GM23338 (cell line): ENCODE measurements at regions not wholly inside any gene's neighbourhood (a gene's known extent, or its start where the extent isn't known, plus 50 kb on each side); places are given as distances from the start of the nearest gene placed in this dataset.

Experiments used
- ATAC-seq: fragments of 200-7000 bp; cut with Tn5 transposase; 3 replicates; pipeline ENCODE4 v1.9.1; 2020
- DNase-seq: peaks from one replicate; pipeline ENCODE4 v3.0.0-alpha.2; 2015; ENCODE audit warnings: low spot score
- H2AFZ ChIP-seq: fragments of 200-600 bp; sonication (generic); 2 replicates; pipeline ENCODE4 v1.8.0; 2016; ENCODE audit warnings: antibody characterized with exemption, mild to moderate bottlenecking, moderate library complexity
- H3F3A ChIP-seq: fragments of 200-600 bp; sonication (generic); replicated peaks from 2 replicates; pipeline ENCODE4 v1.8.0; 2017; ENCODE audit warnings: antibody characterized with exemption, mixed run types, low read depth
- H3K27ac ChIP-seq: fragments of 200-600 bp; sonication (generic); 2 replicates; pipeline ENCODE4 v1.6.1; 2016; ENCODE audit warnings: low read depth
- H3K27me3 ChIP-seq: fragments of 200-600 bp; sonication (generic); 2 replicates; pipeline ENCODE4 v1.8.0; 2016; ENCODE audit warnings: mild to moderate bottlenecking, mixed run types, moderate library complexity; ENCODE audit not compliant: insufficient read depth
- H3K36me3 ChIP-seq: fragments of 200-600 bp; sonication (generic); 2 replicates; pipeline ENCODE4 v1.8.0; 2016; ENCODE audit warnings: mild to moderate bottlenecking; ENCODE audit not compliant: insufficient read depth
- H3K4me1 ChIP-seq: fragments of 200-600 bp; sonication (generic); 2 replicates; pipeline ENCODE4 v1.8.0; 2016; ENCODE audit warnings: mild to moderate bottlenecking, moderate library complexity; ENCODE audit not compliant: insufficient read depth
- H3K4me2 ChIP-seq: fragments of 200-600 bp; sonication (generic); 2 replicates; pipeline ENCODE4 v1.7.1; 2017; ENCODE audit warnings: mixed run types
- H3K4me3 ChIP-seq: fragments of 200-600 bp; sonication (generic); 2 replicates; pipeline ENCODE4 v1.6.1; 2016; ENCODE audit warnings: mixed run types
- H3K79me2 ChIP-seq: fragments of 200-600 bp; sonication (generic); replicated peaks from 2 replicates; pipeline ENCODE4 v1.8.0; 2017; ENCODE audit warnings: mild to moderate bottlenecking; ENCODE audit not compliant: insufficient read depth
- H3K9me2 ChIP-seq: fragments of 200-600 bp; sonication (generic); 2 replicates; pipeline ENCODE4 v1.8.0; 2017; ENCODE audit not compliant: insufficient read depth
- H4K20me1 ChIP-seq: fragments of 200-600 bp; sonication (generic); replicated peaks from 2 replicates; pipeline ENCODE4 v1.8.0; 2017; ENCODE audit warnings: mild to moderate bottlenecking; ENCODE audit not compliant: insufficient read depth
- H3K27ac Mint-ChIP-seq: 2 replicates; pipeline ENCODE4 v1.8.0; 2020; ENCODE audit warnings: inconsistent platforms, mild to moderate bottlenecking, moderate library complexity, mixed read lengths
- H3K27me3 Mint-ChIP-seq: 3 replicates; pipeline ENCODE4 v1.8.0; 2022; ENCODE audit warnings: low read depth, mild to moderate bottlenecking, moderate library complexity, mixed read lengths, inconsistent platforms; ENCODE audit not compliant: insufficient read depth, poor library complexity
- H3K36me3 Mint-ChIP-seq: 3 replicates; pipeline ENCODE4 v1.8.0; 2021; ENCODE audit warnings: low read depth, mild to moderate bottlenecking, inconsistent platforms, moderate library complexity, mixed read lengths
- H3K4me1 Mint-ChIP-seq: 3 replicates; pipeline ENCODE4 v1.8.0; 2020; ENCODE audit warnings: mild to moderate bottlenecking, inconsistent platforms, mixed read lengths
- H3K4me3 Mint-ChIP-seq: 3 replicates; pipeline ENCODE4 v1.8.0; 2021; ENCODE audit warnings: moderate library complexity, mild to moderate bottlenecking, inconsistent platforms, mixed read lengths
- H3K9me3 Mint-ChIP-seq: 3 replicates; pipeline ENCODE4 v1.8.0; 2020; ENCODE audit warnings: moderate library complexity, mild to moderate bottlenecking, inconsistent platforms, mixed read lengths
- CREB1 ChIP-seq: fragments of 250-450 bp; sonication (Bioruptor Pico); IDR thresholded peaks from 2 replicates; pipeline ENCODE4 v1.5.0; 2020; ENCODE audit warnings: low read depth, mild to moderate bottlenecking, moderate library complexity
- EZH2 ChIP-seq: fragments of 200-600 bp; sonication (generic); IDR thresholded peaks from one replicate; pipeline ENCODE4 v1.8.0; 2017; ENCODE audit warnings: antibody characterized with exemption, mild to moderate bottlenecking, low read depth; ENCODE audit not compliant: unreplicated experiment
- EZH2phosphoT487 ChIP-seq: fragments of 200-600 bp; sonication (generic); IDR thresholded peaks from one replicate; pipeline ENCODE4 v1.8.1; 2018; ENCODE audit warnings: antibody characterized with exemption; ENCODE audit not compliant: unreplicated experiment
- JUNB ChIP-seq: IDR thresholded peaks from one replicate; pipeline ENCODE4 v1.6.1; 2016; ENCODE audit warnings: antibody characterized with exemption; ENCODE audit not compliant: unreplicated experiment
- NANOG ChIP-seq: IDR thresholded peaks from 2 replicates; pipeline ENCODE4 v1.6.1; 2016; ENCODE audit warnings: antibody characterized with exemption, borderline replicate concordance
- POLR2AphosphoS5 ChIP-seq: IDR thresholded peaks from 2 replicates; pipeline ENCODE4 v1.6.1; 2016; ENCODE audit warnings: antibody characterized with exemption, low read depth
- STAT1 ChIP-seq: IDR thresholded peaks from one replicate; pipeline ENCODE4 v1.6.1; 2016; ENCODE audit warnings: antibody characterized with exemption; ENCODE audit not compliant: unreplicated experiment
- ZNF114 ChIP-seq: fragments of 250-450 bp; sonication (Bioruptor Pico); IDR thresholded peaks from 2 replicates; pipeline ENCODE4 v1.5.0; 2020; ENCODE audit warnings: mild to moderate bottlenecking, moderate library complexity
- ZNF331 ChIP-seq: fragments of 250-450 bp; sonication (Bioruptor Pico); IDR thresholded peaks from 2 replicates; pipeline ENCODE4 v1.5.0; 2020; ENCODE audit warnings: low read depth, mild to moderate bottlenecking, moderate library complexity
- TF ChIP-seq, protein P1 (sequence below), 2 experiments: fragments of 200-600 bp in 1 of 2; sonication (generic) in 1 of 2; conservative IDR thresholded peaks; 2 replicates each; pipeline versions ENCODE4 v1.5.1 to v1.6.1; 2016 to 2017; ENCODE audit warnings: antibody characterized with exemption in 2 of 2, low read depth in 2 of 2, mild to moderate bottlenecking in 2 of 2, moderate library complexity in 1 of 2
- TF ChIP-seq, protein P2 (sequence below): IDR thresholded peaks from 2 replicates; pipeline ENCODE4 v1.6.1; 2016; ENCODE audit warnings: antibody characterized with exemption
- TF ChIP-seq, protein P3 (sequence below): IDR thresholded peaks from one replicate; pipeline ENCODE4 v1.6.1; 2018; ENCODE audit warnings: antibody characterized with exemption; ENCODE audit not compliant: unreplicated experiment

DNA sequence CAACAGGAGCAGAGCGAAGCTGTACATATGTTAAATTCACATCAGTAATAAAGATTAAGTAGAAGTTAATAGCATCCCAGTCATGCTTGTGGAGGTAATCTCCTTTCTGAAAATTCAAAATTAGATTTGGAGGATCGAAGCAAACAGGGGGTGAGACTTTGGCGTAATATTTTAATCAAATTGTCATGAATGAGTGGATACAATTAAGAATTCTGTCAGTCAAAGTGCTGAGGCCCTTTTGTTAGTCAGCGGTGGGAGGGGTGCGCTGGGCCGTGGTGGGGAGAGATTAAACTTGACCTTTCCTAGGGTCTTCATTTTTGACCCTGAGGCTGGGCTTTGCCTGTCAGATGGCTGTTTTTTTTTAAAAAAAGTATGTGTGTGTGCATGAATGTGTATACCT is 226.7 kb downstream of the VRK1 start (continued):
- TF ChIP-seq, protein P1, sequence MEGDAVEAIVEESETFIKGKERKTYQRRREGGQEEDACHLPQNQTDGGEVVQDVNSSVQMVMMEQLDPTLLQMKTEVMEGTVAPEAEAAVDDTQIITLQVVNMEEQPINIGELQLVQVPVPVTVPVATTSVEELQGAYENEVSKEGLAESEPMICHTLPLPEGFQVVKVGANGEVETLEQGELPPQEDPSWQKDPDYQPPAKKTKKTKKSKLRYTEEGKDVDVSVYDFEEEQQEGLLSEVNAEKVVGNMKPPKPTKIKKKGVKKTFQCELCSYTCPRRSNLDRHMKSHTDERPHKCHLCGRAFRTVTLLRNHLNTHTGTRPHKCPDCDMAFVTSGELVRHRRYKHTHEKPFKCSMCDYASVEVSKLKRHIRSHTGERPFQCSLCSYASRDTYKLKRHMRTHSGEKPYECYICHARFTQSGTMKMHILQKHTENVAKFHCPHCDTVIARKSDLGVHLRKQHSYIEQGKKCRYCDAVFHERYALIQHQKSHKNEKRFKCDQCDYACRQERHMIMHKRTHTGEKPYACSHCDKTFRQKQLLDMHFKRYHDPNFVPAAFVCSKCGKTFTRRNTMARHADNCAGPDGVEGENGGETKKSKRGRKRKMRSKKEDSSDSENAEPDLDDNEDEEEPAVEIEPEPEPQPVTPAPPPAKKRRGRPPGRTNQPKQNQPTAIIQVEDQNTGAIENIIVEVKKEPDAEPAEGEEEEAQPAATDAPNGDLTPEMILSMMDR (conservative IDR thresholded peaks at IDR 0.05; ENCODE audit: low read depth in 2 of 2): no peak
- TF ChIP-seq POLR2AphosphoS5 (no peak), ZNF114 (CRISPR knock-in tag) (no peak), NANOG (no peak)

DNA sequence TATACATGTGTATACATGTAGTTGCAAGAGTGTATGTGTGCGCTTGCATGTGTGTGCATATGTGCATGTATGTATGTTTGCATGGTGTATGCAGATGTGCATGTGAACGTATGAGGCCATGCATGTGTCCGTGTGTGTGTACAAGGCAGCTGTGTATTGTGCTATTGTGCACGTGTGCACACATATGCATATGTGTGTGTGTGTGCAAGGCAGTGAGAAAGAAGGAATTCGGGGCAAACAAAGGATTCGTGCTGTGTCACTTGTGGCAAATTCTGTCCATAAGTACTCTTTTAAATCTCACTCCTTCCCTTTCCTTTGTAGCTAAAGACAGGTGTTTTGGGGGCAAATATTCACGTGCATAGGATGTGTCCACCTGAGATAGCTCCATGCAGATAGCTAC is 227.1 kb downstream of the VRK1 start:
- H3K27ac ChIP-seq: no peak overlapping the region
- no peak for DNase-seq
- H3K4me3 ChIP-seq: no peak overlapping the region
- no peaks in the 10 kb centered on the region for H3K36me3 Mint-ChIP-seq
- peak overlapping the region; percentile 75 for H3K4me2 ChIP-seq
- no peak overlapping the region for H3K4me3 Mint-ChIP-seq
- no peak for ATAC-seq
- peaks cover 65% of the 10 kb centered on the region for H3K4me1 Mint-ChIP-seq
- peaks cover 12% of the 10 kb centered on the region for H3K27me3 Mint-ChIP-seq
- H3K27ac Mint-ChIP-seq: peak overlapping the region; percentile 18; the same call in 1 of the 2 replicates
- H4K20me1 ChIP-seq: no peaks in the 10 kb centered on the region
- H3F3A ChIP-seq: no peaks in the 10 kb centered on the region
- no peaks in the 10 kb centered on the region for H3K9me3 Mint-ChIP-seq
- no peaks in the 10 kb centered on the region for H3K79me2 ChIP-seq
- no peak overlapping the region for H2AFZ ChIP-seq
- H3K9me2 ChIP-seq: peaks cover 4% of the 10 kb centered on the region; the same call in 1 of the 2 replicates
- peaks cover 58% of the 10 kb centered on the region for H3K4me1 ChIP-seq
- no peaks in the 10 kb centered on the region for H3K27me3 ChIP-seq
- TF ChIP-seq, protein P2, sequence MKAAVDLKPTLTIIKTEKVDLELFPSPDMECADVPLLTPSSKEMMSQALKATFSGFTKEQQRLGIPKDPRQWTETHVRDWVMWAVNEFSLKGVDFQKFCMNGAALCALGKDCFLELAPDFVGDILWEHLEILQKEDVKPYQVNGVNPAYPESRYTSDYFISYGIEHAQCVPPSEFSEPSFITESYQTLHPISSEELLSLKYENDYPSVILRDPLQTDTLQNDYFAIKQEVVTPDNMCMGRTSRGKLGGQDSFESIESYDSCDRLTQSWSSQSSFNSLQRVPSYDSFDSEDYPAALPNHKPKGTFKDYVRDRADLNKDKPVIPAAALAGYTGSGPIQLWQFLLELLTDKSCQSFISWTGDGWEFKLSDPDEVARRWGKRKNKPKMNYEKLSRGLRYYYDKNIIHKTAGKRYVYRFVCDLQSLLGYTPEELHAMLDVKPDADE: no peak
- TF ChIP-seq NANOG: no peak
- no peak for TF ChIP-seq CREB1
- no peak for TF ChIP-seq EZH2phosphoT487
- no peak for TF ChIP-seq ZNF331 (CRISPR knock-in tag)
- TF ChIP-seq JUNB: no peak
- TF ChIP-seq, protein P1 (conservative IDR thresholded peaks at IDR 0.05; ENCODE audit: low read depth in 2 of 2): no peak
- TF ChIP-seq POLR2AphosphoS5: no peak
- TF ChIP-seq, protein P3, sequence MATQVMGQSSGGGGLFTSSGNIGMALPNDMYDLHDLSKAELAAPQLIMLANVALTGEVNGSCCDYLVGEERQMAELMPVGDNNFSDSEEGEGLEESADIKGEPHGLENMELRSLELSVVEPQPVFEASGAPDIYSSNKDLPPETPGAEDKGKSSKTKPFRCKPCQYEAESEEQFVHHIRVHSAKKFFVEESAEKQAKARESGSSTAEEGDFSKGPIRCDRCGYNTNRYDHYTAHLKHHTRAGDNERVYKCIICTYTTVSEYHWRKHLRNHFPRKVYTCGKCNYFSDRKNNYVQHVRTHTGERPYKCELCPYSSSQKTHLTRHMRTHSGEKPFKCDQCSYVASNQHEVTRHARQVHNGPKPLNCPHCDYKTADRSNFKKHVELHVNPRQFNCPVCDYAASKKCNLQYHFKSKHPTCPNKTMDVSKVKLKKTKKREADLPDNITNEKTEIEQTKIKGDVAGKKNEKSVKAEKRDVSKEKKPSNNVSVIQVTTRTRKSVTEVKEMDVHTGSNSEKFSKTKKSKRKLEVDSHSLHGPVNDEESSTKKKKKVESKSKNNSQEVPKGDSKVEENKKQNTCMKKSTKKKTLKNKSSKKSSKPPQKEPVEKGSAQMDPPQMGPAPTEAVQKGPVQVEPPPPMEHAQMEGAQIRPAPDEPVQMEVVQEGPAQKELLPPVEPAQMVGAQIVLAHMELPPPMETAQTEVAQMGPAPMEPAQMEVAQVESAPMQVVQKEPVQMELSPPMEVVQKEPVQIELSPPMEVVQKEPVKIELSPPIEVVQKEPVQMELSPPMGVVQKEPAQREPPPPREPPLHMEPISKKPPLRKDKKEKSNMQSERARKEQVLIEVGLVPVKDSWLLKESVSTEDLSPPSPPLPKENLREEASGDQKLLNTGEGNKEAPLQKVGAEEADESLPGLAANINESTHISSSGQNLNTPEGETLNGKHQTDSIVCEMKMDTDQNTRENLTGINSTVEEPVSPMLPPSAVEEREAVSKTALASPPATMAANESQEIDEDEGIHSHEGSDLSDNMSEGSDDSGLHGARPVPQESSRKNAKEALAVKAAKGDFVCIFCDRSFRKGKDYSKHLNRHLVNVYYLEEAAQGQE: no peak
- TF ChIP-seq EZH2: no peak
- TF ChIP-seq STAT1: no peak
- no peak for TF ChIP-seq ZNF114 (CRISPR knock-in tag)
- H3K36me3 ChIP-seq: no peaks in the 10 kb centered on the region
